ENCODE measurements at regions not wholly inside any gene's neighbourhood (a gene's known extent, or its start where the extent isn't known, plus 50 kb on each side); places are given as distances from the start of the nearest gene placed in this dataset.

DNA sequence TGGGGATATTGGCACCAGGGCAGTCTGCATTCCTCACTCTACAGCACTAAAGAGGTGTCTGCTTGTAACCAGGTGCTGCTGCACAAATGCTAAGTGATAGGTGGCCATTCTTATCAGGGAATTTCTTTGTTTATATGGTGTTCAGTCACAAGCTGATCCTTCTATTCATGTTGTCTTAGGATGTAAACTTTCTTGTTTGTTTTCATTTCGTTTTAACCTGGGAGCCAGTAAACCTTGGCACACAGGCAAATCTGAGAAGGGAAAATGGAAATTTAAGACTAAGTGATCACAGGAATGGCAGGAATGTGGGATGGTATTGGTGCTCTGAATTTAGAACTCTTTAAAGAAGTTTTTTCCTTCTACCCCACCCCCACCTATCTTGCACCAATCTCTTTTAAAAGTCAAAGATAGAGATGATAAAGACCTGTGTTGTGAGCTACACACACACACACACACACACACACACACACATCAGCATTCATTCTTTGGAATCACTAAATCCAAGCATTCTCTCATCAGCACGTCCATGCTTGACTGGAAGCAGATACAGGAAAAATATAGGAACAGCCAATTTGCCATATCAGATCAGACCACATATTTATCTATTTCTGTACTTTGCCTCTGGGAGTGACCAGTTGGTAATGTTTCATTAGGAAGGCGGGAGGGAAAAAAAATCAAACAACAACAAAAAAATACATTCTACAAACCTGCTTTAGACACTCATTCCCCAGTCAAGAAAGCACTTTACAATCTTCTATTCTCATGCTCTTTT is 451.4 kb upstream of the ADGRL2 start:
- TF ChIP-seq, protein P1, sequence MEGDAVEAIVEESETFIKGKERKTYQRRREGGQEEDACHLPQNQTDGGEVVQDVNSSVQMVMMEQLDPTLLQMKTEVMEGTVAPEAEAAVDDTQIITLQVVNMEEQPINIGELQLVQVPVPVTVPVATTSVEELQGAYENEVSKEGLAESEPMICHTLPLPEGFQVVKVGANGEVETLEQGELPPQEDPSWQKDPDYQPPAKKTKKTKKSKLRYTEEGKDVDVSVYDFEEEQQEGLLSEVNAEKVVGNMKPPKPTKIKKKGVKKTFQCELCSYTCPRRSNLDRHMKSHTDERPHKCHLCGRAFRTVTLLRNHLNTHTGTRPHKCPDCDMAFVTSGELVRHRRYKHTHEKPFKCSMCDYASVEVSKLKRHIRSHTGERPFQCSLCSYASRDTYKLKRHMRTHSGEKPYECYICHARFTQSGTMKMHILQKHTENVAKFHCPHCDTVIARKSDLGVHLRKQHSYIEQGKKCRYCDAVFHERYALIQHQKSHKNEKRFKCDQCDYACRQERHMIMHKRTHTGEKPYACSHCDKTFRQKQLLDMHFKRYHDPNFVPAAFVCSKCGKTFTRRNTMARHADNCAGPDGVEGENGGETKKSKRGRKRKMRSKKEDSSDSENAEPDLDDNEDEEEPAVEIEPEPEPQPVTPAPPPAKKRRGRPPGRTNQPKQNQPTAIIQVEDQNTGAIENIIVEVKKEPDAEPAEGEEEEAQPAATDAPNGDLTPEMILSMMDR (IDR thresholded peaks at IDR 0.05 in 8 of 11, conservative IDR thresholded peaks at IDR 0.05 in 3 of 11): no peak
- TF ChIP-seq POLR2A (IDR thresholded peaks at IDR 0.05) (no peak), POLR2AphosphoS5 (IDR thresholded peaks at IDR 0.05) (no peak)
